RWPE1 (cell line): ENCODE measurements at regions not wholly inside any gene's neighbourhood (a gene's known extent, or its start where the extent isn't known, plus 50 kb on each side); places are given as distances from the start of the nearest gene placed in this dataset.

Experiments used
- CTCF ChIA-PET: fragments of 350-600 bp; sonication (Branson Sonifier 250); formaldehyde crosslinking; extraction: SDS; loops from one replicate; lab custom pipeline; 2021; lab: Yijun Ruan, JAX
- POLR2A ChIA-PET: fragments of 400-600 bp; formaldehyde crosslinking; extraction: SDS; loops from one replicate; lab custom pipeline; 2020; ENCODE audit warnings: antibody characterized with exemption; ENCODE audit not compliant: low non-redundant PET; lab: Yijun Ruan, JAX
- DNase-seq: peaks from one replicate; pipeline ENCODE4 v3.0.0; 2012; ENCODE audit warnings: low spot score
- H3K27ac ChIP-seq: fragments of 450-650 bp; 2 replicates; pipeline ENCODE4 v1.5.1; 2017
- TF ChIP-seq, protein P1 (sequence below): fragments of 450-650 bp; conservative IDR thresholded peaks from 2 replicates; pipeline ENCODE4 v1.5.1; 2017; ENCODE audit warnings: low read depth, mild to moderate bottlenecking

GRCh38 chr9:79357194-79357593 lies 214.6 kb upstream of the TLE4 start:
- ChIA-PET CTCF (interaction anchor here (0.6 kb wide), 1 partner anchor 32 kb away, joined by 3 read pairs; no protein-coding TSS in a partner anchor), POLR2A (no interaction called here)
- H3K27ac ChIP-seq, result no peak overlapping the region
- TF ChIP-seq, protein P1, sequence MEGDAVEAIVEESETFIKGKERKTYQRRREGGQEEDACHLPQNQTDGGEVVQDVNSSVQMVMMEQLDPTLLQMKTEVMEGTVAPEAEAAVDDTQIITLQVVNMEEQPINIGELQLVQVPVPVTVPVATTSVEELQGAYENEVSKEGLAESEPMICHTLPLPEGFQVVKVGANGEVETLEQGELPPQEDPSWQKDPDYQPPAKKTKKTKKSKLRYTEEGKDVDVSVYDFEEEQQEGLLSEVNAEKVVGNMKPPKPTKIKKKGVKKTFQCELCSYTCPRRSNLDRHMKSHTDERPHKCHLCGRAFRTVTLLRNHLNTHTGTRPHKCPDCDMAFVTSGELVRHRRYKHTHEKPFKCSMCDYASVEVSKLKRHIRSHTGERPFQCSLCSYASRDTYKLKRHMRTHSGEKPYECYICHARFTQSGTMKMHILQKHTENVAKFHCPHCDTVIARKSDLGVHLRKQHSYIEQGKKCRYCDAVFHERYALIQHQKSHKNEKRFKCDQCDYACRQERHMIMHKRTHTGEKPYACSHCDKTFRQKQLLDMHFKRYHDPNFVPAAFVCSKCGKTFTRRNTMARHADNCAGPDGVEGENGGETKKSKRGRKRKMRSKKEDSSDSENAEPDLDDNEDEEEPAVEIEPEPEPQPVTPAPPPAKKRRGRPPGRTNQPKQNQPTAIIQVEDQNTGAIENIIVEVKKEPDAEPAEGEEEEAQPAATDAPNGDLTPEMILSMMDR, result no peak
- no peak for DNase-seq

DNA sequence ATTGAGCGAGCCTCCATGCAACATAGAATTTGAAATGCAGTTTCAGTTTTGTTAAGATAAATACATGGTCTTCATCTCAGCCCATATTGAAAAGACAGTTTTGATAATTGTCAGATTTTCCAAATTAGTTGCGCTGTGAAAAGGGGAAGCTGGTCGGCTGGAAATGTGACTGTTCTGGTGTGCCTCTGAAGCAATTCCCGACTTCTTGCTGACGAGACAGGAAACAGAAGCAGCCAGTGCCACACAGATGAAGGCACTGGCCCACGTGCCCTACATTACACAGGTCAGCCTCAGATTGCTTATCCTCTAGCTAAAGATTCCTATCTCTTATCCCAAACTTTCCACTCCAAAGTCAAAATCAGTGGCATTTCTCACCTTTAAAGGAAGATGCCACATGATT lies 214.1 kb upstream of the TLE4 start:
- H3K27ac ChIP-seq, result no peak overlapping the region
- POLR2A ChIA-PET, result no interaction called here
- CTCF ChIA-PET, result no interaction called here
- no peak for DNase-seq
- TF ChIP-seq, protein P1, result no peak

DNA sequence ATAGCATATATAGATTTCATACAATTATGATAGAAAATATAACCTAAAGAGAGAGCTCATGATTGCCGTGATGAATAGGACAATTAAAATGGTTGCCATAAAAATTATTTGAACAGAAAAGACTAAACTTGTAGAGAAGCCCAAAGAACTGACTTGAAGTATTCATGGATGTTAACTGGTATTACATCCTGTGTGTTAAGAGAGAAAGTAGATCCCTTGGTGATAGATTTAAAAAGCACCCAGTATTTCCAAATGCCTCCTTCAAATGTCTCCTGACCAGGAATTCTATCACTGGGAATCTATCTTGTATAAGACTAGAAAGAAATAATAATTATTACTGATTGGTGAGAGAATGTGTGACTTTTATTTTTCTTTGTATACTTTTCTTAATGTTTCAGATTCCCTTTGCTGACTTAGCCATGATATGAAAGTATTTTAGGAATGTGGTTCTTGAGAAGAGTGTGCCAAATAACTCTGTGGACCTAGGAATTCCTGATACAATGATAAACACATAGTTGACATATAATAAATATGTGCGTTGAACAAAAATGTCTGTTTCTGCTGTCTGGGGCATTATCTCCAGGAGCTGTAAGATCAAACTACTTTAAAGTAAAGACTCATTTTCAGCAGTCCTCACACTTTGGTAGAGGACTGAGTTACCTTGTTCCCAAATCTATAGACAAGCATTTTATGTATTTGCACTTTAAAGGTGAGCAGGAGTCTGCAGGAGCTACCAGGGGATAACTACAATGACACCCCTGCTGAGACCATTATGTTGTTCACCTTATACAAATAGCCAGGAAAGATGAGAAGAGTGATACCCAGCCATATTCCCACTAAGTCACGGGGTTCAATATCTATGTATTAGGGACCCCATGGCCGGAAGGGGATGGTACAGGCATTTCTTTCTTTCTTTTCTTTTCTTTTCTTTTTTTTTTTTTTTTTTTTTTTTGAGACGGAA lies 211.1 kb upstream of the TLE4 start:
- ChIA-PET CTCF (no interaction called here), POLR2A (no interaction called here)
- DNase-seq, result no peak
- TF ChIP-seq, protein P1, result no peak
- H3K27ac ChIP-seq, result no peak overlapping the region

- CTCF ChIA-PET, result interaction anchor here (0.6 kb wide), 1 partner anchor 30 kb away, joined by 4 read pairs; no protein-coding TSS in a partner anchor
- TF ChIP-seq, protein P1, result no peak
- no peak overlapping the region for H3K27ac ChIP-seq
- POLR2A ChIA-PET, result no interaction called here
- peak; percentile 48 for DNase-seq
These were observed 209.4 kb upstream of the TLE4 start for GRCh38 chr9:79362100-79363081.

GRCh38 chr9:79369676-79370075 lies 202.1 kb upstream of the TLE4 start:
- ChIA-PET POLR2A (no interaction called here), CTCF (no interaction called here)
- TF ChIP-seq, protein P1, result no peak
- H3K27ac ChIP-seq, result no peak overlapping the region
- no peak for DNase-seq

DNA sequence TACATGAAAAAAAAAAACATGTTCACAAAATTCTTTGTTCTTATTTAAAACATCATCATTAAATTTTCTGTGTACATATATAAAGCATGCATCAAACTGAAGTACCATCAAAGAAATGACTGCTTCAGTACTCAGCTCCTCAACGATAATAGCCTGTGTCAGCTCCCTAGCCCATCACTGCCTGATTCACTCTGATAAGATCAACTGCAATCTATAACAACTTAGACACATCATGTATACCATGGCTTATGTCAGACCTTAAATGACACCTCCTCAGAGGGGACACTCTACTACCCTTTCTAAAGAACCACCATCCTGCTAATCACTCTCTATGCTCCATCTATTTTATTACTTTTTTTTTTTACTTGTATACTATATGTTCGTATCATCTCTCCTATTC lies 200.5 kb upstream of the TLE4 start:
- TF ChIP-seq, protein P1, result no peak
- no peak for DNase-seq
- CTCF ChIA-PET, result no interaction called here

More for the DNA sequence above, 200.5 kb upstream of the TLE4 start:
- POLR2A ChIA-PET, result no interaction called here
- H3K27ac ChIP-seq, result no peak overlapping the region
